SK-N-SH (cell line): ENCODE measurements at regions not wholly inside any gene's neighbourhood (a gene's known extent, or its start where the extent isn't known, plus 50 kb on each side); places are given as distances from the start of the nearest gene placed in this dataset.

ENCODE experiments used
- FOXM1 ChIP-seq: IDR thresholded peaks from 2 replicates; pipeline ENCODE4 v1.4.0; 2012; ENCODE audit warnings: low read depth, mild to moderate bottlenecking
- MXI1 ChIP-seq: IDR thresholded peaks from 2 replicates; pipeline ENCODE4 v1.6.1; 2012; ENCODE audit warnings: mild to moderate bottlenecking, low read depth, low read length, improper control_type of control experiment
- TF ChIP-seq, protein P1 (sequence below): fragments of 200-600 bp; sonication (generic); IDR thresholded peaks from 2 replicates; pipeline ENCODE4 v1.6.1; 2017; ENCODE audit warnings: antibody characterized with exemption, mild to moderate bottlenecking, moderate library complexity

DNA sequence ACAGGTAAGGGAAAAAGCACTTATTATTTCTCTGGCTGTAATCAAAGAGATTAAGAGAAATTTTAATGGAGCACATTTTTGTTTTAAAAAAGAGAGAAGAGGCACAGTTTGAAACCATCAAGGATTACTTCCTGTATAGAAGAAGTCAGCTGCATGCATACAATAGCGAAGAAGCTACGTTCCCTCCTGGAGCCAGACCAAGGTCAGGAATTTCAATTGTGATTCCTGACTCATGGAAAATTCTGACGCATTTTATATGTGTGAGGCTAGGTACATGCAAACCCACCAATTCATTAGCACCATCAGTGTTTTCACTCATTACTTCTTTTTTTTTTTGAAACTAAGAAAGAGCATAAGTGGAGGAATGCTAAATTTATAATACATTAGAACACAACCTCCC, 232.7 kb upstream of the SGK1 start:
- TF ChIP-seq, protein P1, sequence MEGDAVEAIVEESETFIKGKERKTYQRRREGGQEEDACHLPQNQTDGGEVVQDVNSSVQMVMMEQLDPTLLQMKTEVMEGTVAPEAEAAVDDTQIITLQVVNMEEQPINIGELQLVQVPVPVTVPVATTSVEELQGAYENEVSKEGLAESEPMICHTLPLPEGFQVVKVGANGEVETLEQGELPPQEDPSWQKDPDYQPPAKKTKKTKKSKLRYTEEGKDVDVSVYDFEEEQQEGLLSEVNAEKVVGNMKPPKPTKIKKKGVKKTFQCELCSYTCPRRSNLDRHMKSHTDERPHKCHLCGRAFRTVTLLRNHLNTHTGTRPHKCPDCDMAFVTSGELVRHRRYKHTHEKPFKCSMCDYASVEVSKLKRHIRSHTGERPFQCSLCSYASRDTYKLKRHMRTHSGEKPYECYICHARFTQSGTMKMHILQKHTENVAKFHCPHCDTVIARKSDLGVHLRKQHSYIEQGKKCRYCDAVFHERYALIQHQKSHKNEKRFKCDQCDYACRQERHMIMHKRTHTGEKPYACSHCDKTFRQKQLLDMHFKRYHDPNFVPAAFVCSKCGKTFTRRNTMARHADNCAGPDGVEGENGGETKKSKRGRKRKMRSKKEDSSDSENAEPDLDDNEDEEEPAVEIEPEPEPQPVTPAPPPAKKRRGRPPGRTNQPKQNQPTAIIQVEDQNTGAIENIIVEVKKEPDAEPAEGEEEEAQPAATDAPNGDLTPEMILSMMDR, result no peak
- TF ChIP-seq FOXM1 (no peak), MXI1 (no peak)
